ENCODE measurements at regions not wholly inside any gene's neighbourhood (a gene's known extent, or its start where the extent isn't known, plus 50 kb on each side); places are given as distances from the start of the nearest gene placed in this dataset.

DNA sequence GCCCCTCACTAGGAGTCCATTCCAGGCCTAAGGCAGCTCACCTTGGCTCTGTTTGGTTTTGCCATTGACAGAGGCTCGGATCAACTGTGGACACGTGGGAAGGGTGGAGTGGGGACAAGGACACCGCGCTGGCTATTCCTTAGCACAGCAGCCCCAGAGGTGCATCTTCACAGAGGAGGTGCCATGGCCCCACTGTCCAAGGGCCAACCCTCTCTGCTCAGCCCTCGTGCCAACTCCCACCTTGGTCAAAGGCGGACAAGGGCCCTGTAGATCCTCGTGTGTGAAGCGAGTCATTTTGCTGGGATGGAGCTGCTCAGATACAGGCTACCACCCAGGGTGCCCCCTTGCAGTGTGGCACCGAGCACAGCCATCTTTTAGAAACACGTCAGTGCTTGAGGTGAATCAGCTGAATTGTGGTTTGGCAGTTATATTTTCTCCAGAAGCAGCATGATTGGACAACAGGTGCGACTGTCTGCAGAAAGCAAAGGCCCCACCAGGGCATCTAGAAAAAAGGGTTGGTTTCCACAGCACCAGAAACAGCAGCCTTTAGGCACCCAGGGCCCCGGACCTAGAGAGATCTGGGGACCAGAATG lies 192.1 kb upstream of the GPR12 start:
- Histone ChIP-seq H3K9ac (ENCODE audit: insufficient read depth in 1 of 2, low read depth in 2 of 2, low read length in 2 of 2) (no peak overlapping the region), H3K9me1 (ENCODE audit: control insufficient read depth, insufficient read depth, low read length) (no peaks in the 10 kb centered on the region), H3K36me3 (ENCODE audit: control insufficient read depth, insufficient read depth, low read length) (no peaks in the 10 kb centered on the region), H3K27ac (ENCODE audit: extremely low read depth, low read depth, low read length) (no peak overlapping the region), H3K27me3 (ENCODE audit: control insufficient read depth in 2 of 2, insufficient read depth in 2 of 2, low read length in 2 of 2) (no peaks in the 10 kb centered on the region), H3K4me3 (no peak overlapping the region), H4K20me1 (replicated peaks; ENCODE audit: control insufficient read depth, insufficient read depth, low read length) (no peaks in the 10 kb centered on the region), H2AFZ (ENCODE audit: low read depth, low read length) (no peak overlapping the region), H3K4me2 (ENCODE audit: insufficient read depth, low read length) (no peak overlapping the region), H3K4me1 (replicated peaks in 1 of 2; ENCODE audit: control insufficient read depth in 2 of 2, insufficient read depth in 2 of 2, low read length in 2 of 2) (peaks cover 14 to 18% of the 10 kb centered on the region in 2 experiments; a peak in 4 of 5 replicates), H3K9me3 (replicated peaks; ENCODE audit: control insufficient read depth, insufficient read depth, low read depth, low read length) (no peaks in the 10 kb centered on the region), H3K79me2 (ENCODE audit: control insufficient read depth, insufficient read depth, low read length) (no peaks in the 10 kb centered on the region)
- WGBS (ENCODE audit: insufficient coverage, low coverage, missing lambda C conversion rate), result 39% methylated on average over 9 of the region's 12 CpGs
- ChIA-PET CTCF (ENCODE audit: low intra/inter-chr PET ratio) (no interaction called here), POLR2A (interaction anchor here (1.1 kb wide), 1 partner anchor 197 kb away, joined by 4 read pairs; no protein-coding TSS in a partner anchor)
- DNase-seq (ENCODE audit: extremely low read depth in 1 of 4, low spot score in 3 of 4) (no peak), FAIRE-seq (no peak), ATAC-seq (no peak)
- BruUV-seq (replicated peaks), result no TSS peak
- intact Hi-C loops (cut with micrococcal nuclease) (no loop called here), in situ Hi-C loops (cut with MboI) (loop anchor here (10.0 kb wide), 1 partner anchor 1032 kb away; the partner anchor contains the start of gene URAD)
- TF ChIP-seq ZSCAN32 (CRISPR knock-in tag; IDR thresholded peaks at IDR 0.05) (no peak), RAD21 (CRISPR knock-in tag; conservative IDR thresholded peaks at IDR 0.05 in 1 of 2, IDR thresholded peaks at IDR 0.05 in 1 of 2) (no peak), ZNF717 (CRISPR knock-in tag; IDR thresholded peaks at IDR 0.05) (no peak), ZNF23 (CRISPR knock-in tag; IDR thresholded peaks at IDR 0.05) (no peak), TRIM24 (IDR thresholded peaks at IDR 0.05) (no peak), DPF2 (IDR thresholded peaks at IDR 0.05) (no peak), SREBF1 (IDR thresholded peaks at IDR 0.05; ENCODE audit: borderline replicate concordance, low read depth, low read length) (no peak), TGIF2 (CRISPR knock-in tag; IDR thresholded peaks at IDR 0.05) (no peak), CBX5 (IDR thresholded peaks at IDR 0.05; ENCODE audit: borderline replicate concordance, low read depth) (no peak), GTF2F1 (IDR thresholded peaks at IDR 0.05; ENCODE audit: low read depth, low read length) (no peak), ZNF77 (CRISPR knock-in tag; IDR thresholded peaks at IDR 0.05) (no peak), EP400 (IDR thresholded peaks at IDR 0.05) (no peak), E2F3 (CRISPR knock-in tag; IDR thresholded peaks at IDR 0.05) (no peak), RBM39 (optimal IDR thresholded peaks at IDR 0.05; ENCODE audit: low read depth, low read length) (no peak)
- TF ChIP-seq, protein P1, sequence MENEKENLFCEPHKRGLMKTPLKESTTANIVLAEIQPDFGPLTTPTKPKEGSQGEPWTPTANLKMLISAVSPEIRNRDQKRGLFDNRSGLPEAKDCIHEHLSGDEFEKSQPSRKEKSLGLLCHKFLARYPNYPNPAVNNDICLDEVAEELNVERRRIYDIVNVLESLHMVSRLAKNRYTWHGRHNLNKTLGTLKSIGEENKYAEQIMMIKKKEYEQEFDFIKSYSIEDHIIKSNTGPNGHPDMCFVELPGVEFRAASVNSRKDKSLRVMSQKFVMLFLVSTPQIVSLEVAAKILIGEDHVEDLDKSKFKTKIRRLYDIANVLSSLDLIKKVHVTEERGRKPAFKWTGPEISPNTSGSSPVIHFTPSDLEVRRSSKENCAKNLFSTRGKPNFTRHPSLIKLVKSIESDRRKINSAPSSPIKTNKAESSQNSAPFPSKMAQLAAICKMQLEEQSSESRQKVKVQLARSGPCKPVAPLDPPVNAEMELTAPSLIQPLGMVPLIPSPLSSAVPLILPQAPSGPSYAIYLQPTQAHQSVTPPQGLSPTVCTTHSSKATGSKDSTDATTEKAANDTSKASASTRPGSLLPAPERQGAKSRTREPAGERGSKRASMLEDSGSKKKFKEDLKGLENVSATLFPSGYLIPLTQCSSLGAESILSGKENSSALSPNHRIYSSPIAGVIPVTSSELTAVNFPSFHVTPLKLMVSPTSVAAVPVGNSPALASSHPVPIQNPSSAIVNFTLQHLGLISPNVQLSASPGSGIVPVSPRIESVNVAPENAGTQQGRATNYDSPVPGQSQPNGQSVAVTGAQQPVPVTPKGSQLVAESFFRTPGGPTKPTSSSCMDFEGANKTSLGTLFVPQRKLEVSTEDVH (IDR thresholded peaks at IDR 0.05; ENCODE audit: low read depth, partially characterized antibody), result no peak
- TF ChIP-seq, protein P2, sequence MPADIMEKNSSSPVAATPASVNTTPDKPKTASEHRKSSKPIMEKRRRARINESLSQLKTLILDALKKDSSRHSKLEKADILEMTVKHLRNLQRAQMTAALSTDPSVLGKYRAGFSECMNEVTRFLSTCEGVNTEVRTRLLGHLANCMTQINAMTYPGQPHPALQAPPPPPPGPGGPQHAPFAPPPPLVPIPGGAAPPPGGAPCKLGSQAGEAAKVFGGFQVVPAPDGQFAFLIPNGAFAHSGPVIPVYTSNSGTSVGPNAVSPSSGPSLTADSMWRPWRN (IDR thresholded peaks at IDR 0.05; ENCODE audit: low read depth), result no peak
- TF ChIP-seq, protein P3, sequence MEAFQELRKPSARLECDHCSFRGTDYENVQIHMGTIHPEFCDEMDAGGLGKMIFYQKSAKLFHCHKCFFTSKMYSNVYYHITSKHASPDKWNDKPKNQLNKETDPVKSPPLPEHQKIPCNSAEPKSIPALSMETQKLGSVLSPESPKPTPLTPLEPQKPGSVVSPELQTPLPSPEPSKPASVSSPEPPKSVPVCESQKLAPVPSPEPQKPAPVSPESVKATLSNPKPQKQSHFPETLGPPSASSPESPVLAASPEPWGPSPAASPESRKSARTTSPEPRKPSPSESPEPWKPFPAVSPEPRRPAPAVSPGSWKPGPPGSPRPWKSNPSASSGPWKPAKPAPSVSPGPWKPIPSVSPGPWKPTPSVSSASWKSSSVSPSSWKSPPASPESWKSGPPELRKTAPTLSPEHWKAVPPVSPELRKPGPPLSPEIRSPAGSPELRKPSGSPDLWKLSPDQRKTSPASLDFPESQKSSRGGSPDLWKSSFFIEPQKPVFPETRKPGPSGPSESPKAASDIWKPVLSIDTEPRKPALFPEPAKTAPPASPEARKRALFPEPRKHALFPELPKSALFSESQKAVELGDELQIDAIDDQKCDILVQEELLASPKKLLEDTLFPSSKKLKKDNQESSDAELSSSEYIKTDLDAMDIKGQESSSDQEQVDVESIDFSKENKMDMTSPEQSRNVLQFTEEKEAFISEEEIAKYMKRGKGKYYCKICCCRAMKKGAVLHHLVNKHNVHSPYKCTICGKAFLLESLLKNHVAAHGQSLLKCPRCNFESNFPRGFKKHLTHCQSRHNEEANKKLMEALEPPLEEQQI (IDR thresholded peaks at IDR 0.05), result no peak
- TF ChIP-seq, protein P4, sequence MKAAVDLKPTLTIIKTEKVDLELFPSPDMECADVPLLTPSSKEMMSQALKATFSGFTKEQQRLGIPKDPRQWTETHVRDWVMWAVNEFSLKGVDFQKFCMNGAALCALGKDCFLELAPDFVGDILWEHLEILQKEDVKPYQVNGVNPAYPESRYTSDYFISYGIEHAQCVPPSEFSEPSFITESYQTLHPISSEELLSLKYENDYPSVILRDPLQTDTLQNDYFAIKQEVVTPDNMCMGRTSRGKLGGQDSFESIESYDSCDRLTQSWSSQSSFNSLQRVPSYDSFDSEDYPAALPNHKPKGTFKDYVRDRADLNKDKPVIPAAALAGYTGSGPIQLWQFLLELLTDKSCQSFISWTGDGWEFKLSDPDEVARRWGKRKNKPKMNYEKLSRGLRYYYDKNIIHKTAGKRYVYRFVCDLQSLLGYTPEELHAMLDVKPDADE (conservative IDR thresholded peaks at IDR 0.05; ENCODE audit: control insufficient read depth, low read depth, low read length), result no peak

Measured in K562 (cell line).